Fibroblast of mammary gland (primary cell): ENCODE measurements at regions not wholly inside any gene's neighbourhood (a gene's known extent, or its start where the extent isn't known, plus 50 kb on each side); places are given as distances from the start of the nearest gene placed in this dataset.

ENCODE experiments used
- DNase-seq: peaks from one replicate; pipeline ENCODE4 v3.0.0-alpha.2; 2010; ENCODE audit warnings: low read depth
- H3K4me3 ChIP-seq: 2 replicates; pipeline ENCODE4 v1.5.1; 2011; ENCODE audit warnings: low read depth, mild to moderate bottlenecking, low read length, moderate library complexity; ENCODE audit not compliant: control insufficient read depth
- CTCF ChIP-seq: conservative IDR thresholded peaks from 2 replicates; pipeline ENCODE4 v1.5.1; 2011; ENCODE audit warnings: low read depth, low read length, inconsistent platforms; ENCODE audit not compliant: control insufficient read depth, insufficient read depth

GRCh38 chr11:71081704-71082230, 170.6 kb downstream of the SHANK2 start:
- no peak for TF ChIP-seq CTCF
- no peak overlapping the region for H3K4me3 ChIP-seq
- no peak for DNase-seq

GRCh38 chr11:71080239-71081097, 171.9 kb downstream of the SHANK2 start:
- peak; percentile 77 for TF ChIP-seq CTCF
- H3K4me3 ChIP-seq, result no peak overlapping the region
- peak; percentile 79 for DNase-seq

- no peak for DNase-seq
- no peak for TF ChIP-seq CTCF
- no peak overlapping the region for H3K4me3 ChIP-seq
Observed at GRCh38 chr11:71079795-71080194, 172.6 kb downstream of the SHANK2 start.

- no peak overlapping the region for H3K4me3 ChIP-seq
- peak; percentile 14 for DNase-seq
- TF ChIP-seq CTCF, result no peak
Observed at GRCh38 chr11:71078482-71078881, 173.9 kb downstream of the SHANK2 start.

GRCh38 chr11:71076525-71077304, 175.7 kb downstream of the SHANK2 start:
- H3K4me3 ChIP-seq, result no peak overlapping the region
- no peak for TF ChIP-seq CTCF
- DNase-seq, result no peak

GRCh38 chr11:71075871-71076420, 176.4 kb downstream of the SHANK2 start:
- TF ChIP-seq CTCF, result no peak
- no peak overlapping the region for H3K4me3 ChIP-seq
- DNase-seq, result no peak
